ENCODE measurements at regions not wholly inside any gene's neighbourhood (a gene's known extent, or its start where the extent isn't known, plus 50 kb on each side); places are given as distances from the start of the nearest gene placed in this dataset.

DNA sequence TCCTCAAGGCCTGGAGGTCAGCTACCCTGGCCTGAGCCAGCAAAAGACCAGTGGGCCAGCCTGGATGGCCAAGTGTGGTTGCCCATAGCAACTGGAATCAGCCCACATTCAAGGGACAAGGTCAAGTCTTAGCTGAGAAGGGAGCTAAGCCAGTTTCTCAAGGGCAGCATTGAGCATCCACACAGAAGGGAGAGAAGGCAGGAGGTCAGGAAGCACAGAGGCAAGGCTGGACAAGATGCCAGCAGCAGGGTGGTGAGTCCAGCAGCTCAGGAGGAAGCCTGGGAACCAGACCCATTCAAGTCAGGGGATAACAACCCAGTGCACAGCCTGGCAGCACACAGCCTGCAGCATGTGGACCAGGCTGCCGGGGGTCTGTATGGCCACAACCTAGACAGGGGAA, 54.0 kb upstream of the ZMIZ1 start:
- CTCF ChIA-PET: no interaction called here
- no peak for TF ChIP-seq POLR2AphosphoS5 (IDR thresholded peaks at IDR 0.05; ENCODE audit: low read depth, low read length)
- no peak for TF ChIP-seq CEBPB (IDR thresholded peaks at IDR 0.05; ENCODE audit: low read depth)
- TF ChIP-seq, protein P1, sequence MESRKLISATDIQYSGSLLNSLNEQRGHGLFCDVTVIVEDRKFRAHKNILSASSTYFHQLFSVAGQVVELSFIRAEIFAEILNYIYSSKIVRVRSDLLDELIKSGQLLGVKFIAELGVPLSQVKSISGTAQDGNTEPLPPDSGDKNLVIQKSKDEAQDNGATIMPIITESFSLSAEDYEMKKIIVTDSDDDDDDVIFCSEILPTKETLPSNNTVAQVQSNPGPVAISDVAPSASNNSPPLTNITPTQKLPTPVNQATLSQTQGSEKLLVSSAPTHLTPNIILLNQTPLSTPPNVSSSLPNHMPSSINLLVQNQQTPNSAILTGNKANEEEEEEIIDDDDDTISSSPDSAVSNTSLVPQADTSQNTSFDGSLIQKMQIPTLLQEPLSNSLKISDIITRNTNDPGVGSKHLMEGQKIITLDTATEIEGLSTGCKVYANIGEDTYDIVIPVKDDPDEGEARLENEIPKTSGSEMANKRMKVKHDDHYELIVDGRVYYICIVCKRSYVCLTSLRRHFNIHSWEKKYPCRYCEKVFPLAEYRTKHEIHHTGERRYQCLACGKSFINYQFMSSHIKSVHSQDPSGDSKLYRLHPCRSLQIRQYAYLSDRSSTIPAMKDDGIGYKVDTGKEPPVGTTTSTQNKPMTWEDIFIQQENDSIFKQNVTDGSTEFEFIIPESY (IDR thresholded peaks at IDR 0.05; ENCODE audit: extremely low read depth, insufficient replicate concordance, low read length): no peak
- TF ChIP-seq, protein P2, sequence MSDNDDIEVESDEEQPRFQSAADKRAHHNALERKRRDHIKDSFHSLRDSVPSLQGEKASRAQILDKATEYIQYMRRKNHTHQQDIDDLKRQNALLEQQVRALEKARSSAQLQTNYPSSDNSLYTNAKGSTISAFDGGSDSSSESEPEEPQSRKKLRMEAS (IDR thresholded peaks at IDR 0.05): no peak
- TF ChIP-seq YY1 (IDR thresholded peaks at IDR 0.05; ENCODE audit: extremely low read depth, insufficient replicate concordance, low read depth, low read length): no peak
- no peak for TF ChIP-seq TCF7L2 (IDR thresholded peaks at IDR 0.05; ENCODE audit: borderline replicate concordance, extremely low read depth, insufficient read depth, insufficient read length)
- no peak for TF ChIP-seq ZFX (IDR thresholded peaks at IDR 0.05)
- TF ChIP-seq POLR2A (IDR thresholded peaks at IDR 0.05; ENCODE audit: borderline replicate concordance, extremely low read depth, insufficient read depth, insufficient read length): no peak
- Histone ChIP-seq H3K79me2 (ENCODE audit: insufficient read depth, low read length) (no peaks in the 10 kb centered on the region), H4K20me1 (ENCODE audit: insufficient read depth) (no peaks in the 10 kb centered on the region), H3K9me3 (ENCODE audit: control insufficient read depth in 1 of 2, insufficient read depth in 1 of 2, low read depth in 1 of 2, low read length in 2 of 2) (no peaks in the 10 kb centered on the region; a peak in 1 of 4 replicates), H3K27ac (ENCODE audit: low read depth, low read length) (no peak overlapping the region), H3K4me3 (replicated peaks in 1 of 2; ENCODE audit: low read depth in 1 of 2, low read length in 2 of 2) (no peak overlapping the region), H2AFZ (ENCODE audit: low read depth, low read length, poor library complexity, severe bottlenecking) (no peak overlapping the region), H3K36me3 (ENCODE audit: control insufficient read depth in 1 of 2, insufficient read depth in 2 of 2, low read length in 2 of 2) (no peaks in the 10 kb centered on the region), H3K4me1 (ENCODE audit: control insufficient read depth in 1 of 2, insufficient read depth in 2 of 2, low read length in 2 of 2) (no peaks in the 10 kb centered on the region), H3K9me2 (ENCODE audit: insufficient read depth) (no peaks in the 10 kb centered on the region), H3K4me2 (ENCODE audit: low read length) (no peak overlapping the region), H3K27me3 (ENCODE audit: insufficient read depth, low read length) (no peaks in the 10 kb centered on the region), H3K9ac (ENCODE audit: low read length) (no peak overlapping the region)
- no peak for DNase-seq (ENCODE audit: low read depth, low spot score)
- POLR2A ChIA-PET: no interaction called here
- intact Hi-C loops (cut with micrococcal nuclease): no loop called here
- ATAC-seq: no peak
- no TSS peak for BruUV-seq (replicated peaks)
- RAD21 ChIA-PET (ENCODE audit: low non-redundant PET in 1 of 2, low total read pairs in 2 of 2, uncharacterized antibody in 2 of 2, unreplicated experiment in 2 of 2): no interaction called here

All from HCT116 (cell line).